ENCODE measurements at regions not wholly inside any gene's neighbourhood (a gene's known extent, or its start where the extent isn't known, plus 50 kb on each side); places are given as distances from the start of the nearest gene placed in this dataset.

GRCh38 chrX:106220177-106220576, 52.1 kb downstream of the PWWP3B start:
- Histone ChIP-seq H3K27me3 (ENCODE audit: control insufficient read depth, insufficient read depth, low read length) (no peaks in the 10 kb centered on the region), H3K4me1 (ENCODE audit: control insufficient read depth, insufficient read depth, low read length) (no peaks in the 10 kb centered on the region), H3K9me3 (ENCODE audit: control insufficient read depth, insufficient read depth, low read depth, low read length) (no peaks in the 10 kb centered on the region), H3K27ac (ENCODE audit: low read length) (no peak overlapping the region), H3K36me3 (ENCODE audit: control insufficient read depth, insufficient read depth, low read length) (no peaks in the 10 kb centered on the region), H3K4me3 (ENCODE audit: low read depth in 2 of 2, low read length in 2 of 2) (no peak overlapping the region)
- ChIA-PET POLR2A (no interaction called here), CTCF (no interaction called here)
- no peak for DNase-seq (ENCODE audit: low read depth, low spot score)
- no peak for TF ChIP-seq POLR2AphosphoS5 (IDR thresholded peaks at IDR 0.05; ENCODE audit: low read depth, low read length)
- TF ChIP-seq CTCF (IDR thresholded peaks at IDR 0.05) = peak; percentile 38; the same call in 1 of the 2 replicates
- ATAC-seq = no peak
- in situ Hi-C loops (cut with HindIII; ENCODE audit: low pct_unique_long_range_greater_than_20kb, low sequenced_read_pairs) (no loop called here), intact Hi-C loops (cut with micrococcal nuclease; ENCODE audit: unreplicated experiment) (no loop called here)
- BruUV-seq (replicated peaks) = no TSS peak

- POLR2A ChIA-PET = no interaction called here
- Histone ChIP-seq H3K27me3 (ENCODE audit: control insufficient read depth, insufficient read depth, low read length) (no peaks in the 10 kb centered on the region), H3K36me3 (ENCODE audit: control insufficient read depth, insufficient read depth, low read length) (no peaks in the 10 kb centered on the region), H3K27ac (ENCODE audit: low read length) (no peak overlapping the region), H3K9me3 (ENCODE audit: control insufficient read depth, insufficient read depth, low read depth, low read length) (no peaks in the 10 kb centered on the region), H3K4me1 (ENCODE audit: control insufficient read depth, insufficient read depth, low read length) (no peaks in the 10 kb centered on the region), H3K4me3 (ENCODE audit: low read depth in 2 of 2, low read length in 2 of 2) (no peak overlapping the region)
- no peak for DNase-seq (ENCODE audit: low read depth, low spot score)
- in situ Hi-C loops (cut with HindIII; ENCODE audit: low pct_unique_long_range_greater_than_20kb, low sequenced_read_pairs) (no loop called here), intact Hi-C loops (cut with micrococcal nuclease; ENCODE audit: unreplicated experiment) (no loop called here)
- no TSS peak for BruUV-seq (replicated peaks)
- TF ChIP-seq SIN3A (IDR thresholded peaks at IDR 0.05; ENCODE audit: borderline replicate concordance, insufficient read depth, low read depth, low read length) (no peak), CTCF (IDR thresholded peaks at IDR 0.05) (no peak), TCF7L2 (IDR thresholded peaks at IDR 0.05; ENCODE audit: low read depth, low read length) (no peak), REST (IDR thresholded peaks at IDR 0.05; ENCODE audit: insufficient read depth in 1 of 2, low read depth in 2 of 2, low read length in 1 of 2) (no peak), POLR2AphosphoS5 (IDR thresholded peaks at IDR 0.05; ENCODE audit: low read depth, low read length) (no peak)
- ATAC-seq = no peak
- CTCF ChIA-PET = no interaction called here
Observed at GRCh38 chrX:106243376-106243775, 75.3 kb downstream of the PWWP3B start.

GRCh38 chrX:106246511-106246910, 78.4 kb downstream of the PWWP3B start:
- no TSS peak for BruUV-seq (replicated peaks)
- Histone ChIP-seq H3K9me3 (ENCODE audit: control insufficient read depth, insufficient read depth, low read depth, low read length) (no peaks in the 10 kb centered on the region), H3K4me1 (ENCODE audit: control insufficient read depth, insufficient read depth, low read length) (no peaks in the 10 kb centered on the region), H3K4me3 (ENCODE audit: low read depth in 2 of 2, low read length in 2 of 2) (no peak overlapping the region), H3K27ac (ENCODE audit: low read length) (no peak overlapping the region), H3K27me3 (ENCODE audit: control insufficient read depth, insufficient read depth, low read length) (no peaks in the 10 kb centered on the region), H3K36me3 (ENCODE audit: control insufficient read depth, insufficient read depth, low read length) (no peaks in the 10 kb centered on the region)
- ChIA-PET POLR2A (no interaction called here), CTCF (no interaction called here)
- no peak for TF ChIP-seq SIN3A (IDR thresholded peaks at IDR 0.05; ENCODE audit: borderline replicate concordance, insufficient read depth, low read depth, low read length)
- TF ChIP-seq CTCF (IDR thresholded peaks at IDR 0.05) = no peak
- no peak for TF ChIP-seq TCF7L2 (IDR thresholded peaks at IDR 0.05; ENCODE audit: low read depth, low read length)
- no peak for TF ChIP-seq POLR2AphosphoS5 (IDR thresholded peaks at IDR 0.05; ENCODE audit: low read depth, low read length)
- TF ChIP-seq REST (IDR thresholded peaks at IDR 0.05; ENCODE audit: insufficient read depth in 1 of 2, low read depth in 2 of 2, low read length in 1 of 2) = no peak
- ATAC-seq (no peak), DNase-seq (ENCODE audit: low read depth, low spot score) (no peak)
- intact Hi-C loops (cut with micrococcal nuclease; ENCODE audit: unreplicated experiment) = no loop called here
- in situ Hi-C loops (cut with HindIII; ENCODE audit: low pct_unique_long_range_greater_than_20kb, low sequenced_read_pairs) = no loop called here
